Stimulated activated CD4-positive, alpha-beta T cell treated with anti-CD3 and anti-CD28 coated beads, Interleukin-2, amount 100 ng/mL, for 4 hours (primary cell): ENCODE measurements at regions not wholly inside any gene's neighbourhood (a gene's known extent, or its start where the extent isn't known, plus 50 kb on each side); places are given as distances from the start of the nearest gene placed in this dataset.

Experiments
- DNase-seq: peaks from one replicate; pipeline ENCODE4 v3.0.0-alpha.2; 2020; ENCODE audit warnings: low read depth

GRCh38 chr12:132407451-132407961 is 78.1 kb upstream of the GALNT9 start:
- no peak for DNase-seq

GRCh38 chr12:132406493-132407450 is 77.4 kb upstream of the GALNT9 start:
- no peak for DNase-seq

GRCh38 chr12:132405742-132406251 is 76.4 kb upstream of the GALNT9 start:
- no peak for DNase-seq

GRCh38 chr12:132404951-132405741 is 75.8 kb upstream of the GALNT9 start:
- DNase-seq, result no peak

- no peak for DNase-seq
Measured at GRCh38 chr12:132404435-132404855, 75.1 kb upstream of the GALNT9 start.

GRCh38 chr12:132403636-132404434 is 74.4 kb upstream of the GALNT9 start:
- DNase-seq, result no peak

- DNase-seq, result no peak
Measured at GRCh38 chr12:132402831-132403416, 73.5 kb upstream of the GALNT9 start.

- DNase-seq, result no peak
Measured at GRCh38 chr12:132401982-132402381, 72.6 kb upstream of the GALNT9 start.

DNA sequence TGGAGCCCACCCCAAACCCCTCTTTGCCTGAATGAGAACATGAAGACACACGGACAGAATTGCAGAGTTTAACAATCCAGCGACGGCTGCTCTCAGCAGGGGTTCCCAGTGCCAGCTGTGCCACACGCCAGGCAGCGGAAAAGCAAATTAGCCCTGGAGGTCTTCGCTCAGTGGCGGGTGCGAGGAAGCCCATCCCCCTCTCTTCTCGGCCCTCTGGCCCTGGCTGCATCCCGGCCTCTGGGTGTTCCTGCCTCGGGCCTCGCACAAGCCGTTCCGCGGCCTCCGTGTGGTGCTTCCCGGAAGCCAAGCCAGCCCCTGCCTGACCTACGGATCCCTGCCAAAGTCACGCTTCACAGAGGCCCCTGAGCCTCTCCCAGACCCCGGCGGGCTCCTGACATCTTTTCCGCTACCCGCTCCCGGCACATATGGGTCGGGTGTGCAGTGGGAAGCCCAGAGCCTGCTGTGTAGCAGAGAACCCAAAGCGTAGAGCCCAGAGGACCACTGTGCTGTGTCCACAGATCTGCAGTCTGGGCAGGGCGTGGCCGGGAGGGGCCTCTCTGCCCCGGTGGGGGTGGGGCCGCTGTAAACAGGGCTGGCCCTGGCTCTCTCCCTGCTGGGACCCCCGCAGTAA is 70.7 kb upstream of the GALNT9 start:
- no peak for DNase-seq

DNA sequence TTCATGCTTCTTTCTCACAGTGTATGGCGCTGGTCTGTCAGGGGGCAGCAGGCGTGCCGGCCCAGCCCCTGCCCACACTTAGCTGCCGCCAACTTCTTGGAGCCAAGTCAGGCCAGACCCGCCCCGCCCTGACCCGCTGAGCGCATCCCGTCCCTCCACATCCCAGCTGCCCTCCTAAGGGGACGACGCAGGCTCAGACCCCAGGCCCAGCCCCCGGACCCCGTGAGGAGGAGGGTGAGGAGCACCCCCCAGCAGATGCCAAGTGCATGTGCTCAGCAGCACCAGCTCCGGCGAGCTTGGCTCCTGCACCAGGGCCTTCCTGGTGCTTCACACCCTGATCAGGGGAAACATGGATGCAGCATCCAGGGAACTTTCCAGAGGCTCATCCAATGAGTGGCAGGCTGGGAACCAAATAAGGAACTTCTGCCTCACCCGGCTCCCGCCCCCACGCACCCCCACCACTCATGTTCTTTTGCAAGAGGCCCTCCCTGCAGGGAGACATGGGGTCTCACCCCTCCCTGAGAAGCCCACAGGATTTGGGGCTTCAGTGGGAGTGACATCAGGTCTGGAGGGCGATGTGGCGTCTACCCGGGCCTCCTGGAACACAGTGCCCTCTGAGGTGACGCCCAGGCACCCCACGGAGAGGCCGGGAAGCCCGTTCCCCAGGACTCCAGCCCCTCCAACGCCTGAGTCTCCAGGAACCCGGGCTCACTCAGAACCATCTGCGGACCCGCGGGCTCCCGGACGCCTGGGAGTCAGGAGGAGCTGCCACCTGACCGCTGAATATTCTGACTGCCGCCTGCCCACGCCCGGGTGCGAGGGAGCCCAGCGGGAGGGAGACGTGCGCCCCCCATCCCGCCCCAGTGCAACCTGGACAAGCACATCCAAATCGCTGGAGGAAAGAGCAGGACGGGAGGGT is 70.0 kb upstream of the GALNT9 start:
- DNase-seq, result no peak

GRCh38 chr12:132398386-132398991 is 69.1 kb upstream of the GALNT9 start:
- DNase-seq, result no peak

DNA sequence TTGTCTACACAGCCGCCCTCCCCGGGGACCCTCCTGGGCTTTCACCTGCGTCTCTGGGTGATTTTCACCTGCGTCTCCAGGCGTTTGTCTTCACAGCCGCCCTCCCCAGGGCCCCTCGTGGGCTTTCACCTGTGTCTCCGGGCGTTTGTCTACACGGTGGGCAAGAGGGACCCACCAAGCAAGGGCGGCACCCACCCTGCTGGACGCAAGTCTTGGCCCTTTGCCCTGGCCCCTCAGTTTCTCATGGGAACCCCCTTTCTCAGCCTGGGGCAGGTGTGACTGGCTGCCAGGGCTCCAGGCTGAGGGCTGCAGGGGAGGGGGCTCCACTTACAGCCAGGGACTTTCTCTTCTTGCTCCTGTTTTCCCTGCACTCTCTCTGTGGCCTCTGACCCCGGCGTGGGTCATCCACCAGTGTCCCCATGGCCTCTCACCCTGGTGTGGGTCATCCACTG is 68.6 kb upstream of the GALNT9 start:
- no peak for DNase-seq

DNA sequence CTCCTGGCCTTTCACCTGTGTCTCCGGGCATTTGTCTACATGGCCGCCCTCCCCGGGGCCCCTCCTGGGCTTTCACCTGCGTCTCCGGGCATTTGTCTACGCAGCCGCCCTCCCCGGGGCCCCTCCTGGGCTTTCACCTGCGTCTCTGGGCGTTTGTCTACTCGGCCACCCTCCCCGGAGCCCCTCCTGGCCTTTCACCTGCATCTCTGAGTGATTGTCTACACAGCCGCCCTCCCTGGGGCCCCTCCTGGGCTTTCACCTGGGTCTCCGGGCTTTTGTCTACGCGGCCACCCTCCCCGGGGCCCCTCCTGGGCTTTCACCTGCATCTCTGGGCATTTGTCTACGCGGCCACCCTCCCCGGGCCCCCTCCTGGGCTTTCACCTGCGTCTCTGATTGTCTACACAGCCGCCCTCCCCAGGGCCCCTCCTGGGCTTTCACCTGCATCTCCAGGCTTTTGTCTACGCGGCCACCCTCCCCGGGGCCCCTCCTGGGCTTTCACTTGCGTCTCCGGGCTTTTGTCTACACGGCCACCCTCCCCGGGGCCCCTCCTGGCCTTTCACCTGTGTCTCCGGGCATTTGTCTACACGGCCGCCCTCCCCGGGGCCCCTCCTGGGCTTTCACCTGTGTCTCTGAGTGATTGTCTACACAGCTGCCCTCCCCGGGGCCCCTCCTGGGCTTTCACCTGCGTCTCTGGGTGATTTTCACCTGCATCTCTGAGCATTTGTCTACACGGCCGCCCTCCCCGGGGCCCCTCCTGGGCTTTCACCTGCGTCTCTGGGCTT is 68.0 kb upstream of the GALNT9 start:
- DNase-seq, result no peak

DNA sequence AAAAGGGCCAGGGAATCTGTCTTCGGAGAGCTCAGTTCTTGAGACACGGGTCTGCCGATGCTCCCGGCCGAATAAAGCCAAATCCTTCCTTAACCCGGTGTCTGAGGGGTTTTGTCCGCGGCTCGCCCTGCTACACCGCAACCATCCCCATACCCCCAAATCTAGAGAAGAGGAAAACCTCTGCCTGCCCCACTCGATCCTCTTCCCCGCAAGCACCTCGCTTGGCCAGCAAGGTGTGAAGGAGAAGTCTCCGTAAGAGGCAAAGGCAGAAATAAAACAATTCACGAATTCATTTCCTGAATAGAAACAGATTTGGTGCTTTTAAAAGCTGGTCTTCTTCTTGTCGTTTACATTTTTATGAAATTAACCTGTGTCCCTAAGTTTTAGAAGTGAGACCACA is 67.3 kb upstream of the GALNT9 start:
- no peak for DNase-seq

DNA sequence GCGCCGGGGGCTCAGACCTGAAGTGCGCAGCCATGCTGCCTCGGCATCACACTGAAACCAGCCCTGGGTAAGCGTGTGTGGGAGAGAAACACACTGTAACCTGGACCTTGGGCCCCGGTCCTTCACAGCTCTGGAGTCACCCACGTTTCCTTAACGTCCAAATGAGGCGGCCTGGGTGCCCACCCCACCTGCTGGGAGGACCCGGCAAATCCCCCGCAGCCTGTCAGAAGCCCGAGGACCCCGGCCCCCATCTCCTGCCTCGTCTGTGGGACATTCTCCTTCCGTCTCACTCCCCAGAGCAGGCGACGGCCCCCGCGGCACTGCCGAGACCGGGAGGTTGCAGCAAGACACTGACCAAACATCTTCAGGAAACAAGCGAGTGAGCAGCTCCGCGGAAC is 66.5 kb upstream of the GALNT9 start:
- no peak for DNase-seq

GRCh38 chr12:132395192-132395907 is 66.0 kb upstream of the GALNT9 start:
- DNase-seq, result no peak
